Astrocyte (in vitro differentiated cells and primary cell): ENCODE measurements at regions not wholly inside any gene's neighbourhood (a gene's known extent, or its start where the extent isn't known, plus 50 kb on each side); places are given as distances from the start of the nearest gene placed in this dataset.
"Not testable (repeated sequence)": the region's sequence is repeated elsewhere in the genome, so short reads cannot be mapped to it uniquely, and the experiment has no call there.

ENCODE experiments used
- DNase-seq: peaks from one replicate; pipeline ENCODE4 v3.0.0-alpha.2; 2010; ENCODE audit warnings: low read depth
- FAIRE-seq: peaks from 2 replicates; lab custom pipeline; 2011; peaks lifted over from hg19 to GRCh38; lab: Jason Lieb, UNC
- H2AFZ ChIP-seq: 2 replicates; pipeline ENCODE4 v1.6.0; 2012; ENCODE audit warnings: low read depth, low read length, inconsistent platforms
- H3K27ac ChIP-seq: 2 replicates; pipeline ENCODE4 v1.5.1; 2011; ENCODE audit warnings: low read depth, low read length, inconsistent platforms
- H3K27me3 ChIP-seq: 2 replicates; pipeline ENCODE4 v1.6.0; 2011; ENCODE audit warnings: low read length, inconsistent platforms; ENCODE audit not compliant: insufficient read depth
- H3K36me3 ChIP-seq: 2 replicates; pipeline ENCODE4 v1.5.1; 2011; ENCODE audit warnings: low read length, inconsistent platforms; ENCODE audit not compliant: insufficient read depth
- H3K4me1 ChIP-seq: 2 replicates; pipeline ENCODE4 v1.5.1; 2011; ENCODE audit warnings: low read length, inconsistent platforms; ENCODE audit not compliant: insufficient read depth
- H3K4me2 ChIP-seq: 2 replicates; pipeline ENCODE4 v1.6.0; 2012; ENCODE audit warnings: low read length, inconsistent platforms
- H3K4me3 ChIP-seq: 2 replicates; pipeline ENCODE4 v1.5.1; 2011; ENCODE audit warnings: low read depth, mild to moderate bottlenecking, low read length, inconsistent platforms; ENCODE audit not compliant: insufficient read depth
- H3K79me2 ChIP-seq: 2 replicates; pipeline ENCODE4 v1.6.0; 2012; ENCODE audit warnings: mild to moderate bottlenecking, low read length, inconsistent platforms; ENCODE audit not compliant: insufficient read depth
- H3K9ac ChIP-seq: 2 replicates; pipeline ENCODE4 v1.6.0; 2012; ENCODE audit warnings: mild to moderate bottlenecking, low read length, inconsistent platforms
- H3K9me3 ChIP-seq: 2 replicates; pipeline ENCODE4 v1.5.1; 2012; ENCODE audit warnings: low read depth, mild to moderate bottlenecking, low read length, inconsistent platforms; ENCODE audit not compliant: insufficient read depth
- H4K20me1 ChIP-seq: 2 replicates; pipeline ENCODE4 v1.6.0; 2012; ENCODE audit warnings: low read length, inconsistent platforms; ENCODE audit not compliant: insufficient read depth
- H3K27ac Mint-ChIP-seq: one replicate; pipeline ENCODE4 v1.8.0; 2021; ENCODE audit warnings: mild to moderate bottlenecking, mixed read lengths; ENCODE audit not compliant: unreplicated experiment
- H3K27me3 Mint-ChIP-seq: one replicate; pipeline ENCODE4 v1.8.0; 2021; ENCODE audit warnings: low read depth, mixed read lengths; ENCODE audit not compliant: unreplicated experiment
- H3K36me3 Mint-ChIP-seq: one replicate; pipeline ENCODE4 v1.8.0; 2021; ENCODE audit warnings: low read depth, mixed read lengths; ENCODE audit not compliant: unreplicated experiment
- H3K4me1 Mint-ChIP-seq: one replicate; pipeline ENCODE4 v1.8.0; 2021; ENCODE audit warnings: low read depth, mixed read lengths; ENCODE audit not compliant: unreplicated experiment
- H3K4me3 Mint-ChIP-seq: one replicate; pipeline ENCODE4 v1.8.0; 2021; ENCODE audit warnings: mild to moderate bottlenecking, moderate library complexity, mixed read lengths; ENCODE audit not compliant: unreplicated experiment
- H3K9me3 Mint-ChIP-seq: one replicate; pipeline ENCODE4 v1.8.0; 2021; ENCODE audit warnings: mild to moderate bottlenecking, mixed read lengths; ENCODE audit not compliant: unreplicated experiment
- EZH2 ChIP-seq: IDR thresholded peaks from 2 replicates; pipeline ENCODE4 v1.6.1; 2012; ENCODE audit warnings: mild to moderate bottlenecking, low read length, inconsistent platforms; ENCODE audit not compliant: insufficient read depth
- TF ChIP-seq, protein P1 (sequence below): IDR thresholded peaks from 2 replicates; pipeline ENCODE4 v1.5.1; 2011; ENCODE audit warnings: low read depth, mild to moderate bottlenecking, inconsistent platforms, low read length, moderate library complexity; ENCODE audit not compliant: insufficient read depth

DNA sequence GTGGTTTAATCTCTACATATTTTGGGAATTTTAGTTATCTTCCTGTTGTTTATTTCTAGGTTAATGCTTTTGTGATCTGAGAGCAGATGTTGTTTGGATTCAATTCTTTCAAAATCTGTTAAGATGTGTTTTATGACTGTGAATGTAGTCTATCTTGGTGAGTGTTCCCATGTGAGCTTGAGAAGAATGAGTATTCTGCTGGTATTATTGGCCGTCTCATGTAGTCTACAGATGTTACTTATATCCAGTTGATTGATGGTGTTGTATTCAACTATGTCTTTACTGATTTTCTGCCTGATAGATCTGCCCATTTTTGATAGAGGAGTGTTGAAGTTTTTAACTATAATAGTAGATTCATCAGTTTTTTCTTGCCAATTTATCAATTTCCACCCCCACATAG is 141.4 kb upstream of the FOXP2 start:
- Mint-ChIP-seq H3K27ac (no peak overlapping the region), H3K36me3 (no peaks in the 10 kb centered on the region), H3K4me1 (peaks cover 1% of the 10 kb centered on the region), H3K9me3 (no peaks in the 10 kb centered on the region), H3K27me3 (no peaks in the 10 kb centered on the region), H3K4me3 (no peak overlapping the region)
- Histone ChIP-seq H3K27me3 (no peaks in the 10 kb centered on the region), H4K20me1 (no peaks in the 10 kb centered on the region), H3K36me3 (no peaks in the 10 kb centered on the region), H3K79me2 (no peaks in the 10 kb centered on the region), H3K4me3 (no peak overlapping the region), H3K27ac (no peak overlapping the region), H3K9ac (no peak overlapping the region), H3K4me2 (no peak overlapping the region), H3K9me3 (no peaks in the 10 kb centered on the region), H3K4me1 (no peaks in the 10 kb centered on the region), H2AFZ (no peak overlapping the region)
- no peak for DNase-seq
- no peak for FAIRE-seq
- TF ChIP-seq EZH2: no peak
- TF ChIP-seq, protein P1, sequence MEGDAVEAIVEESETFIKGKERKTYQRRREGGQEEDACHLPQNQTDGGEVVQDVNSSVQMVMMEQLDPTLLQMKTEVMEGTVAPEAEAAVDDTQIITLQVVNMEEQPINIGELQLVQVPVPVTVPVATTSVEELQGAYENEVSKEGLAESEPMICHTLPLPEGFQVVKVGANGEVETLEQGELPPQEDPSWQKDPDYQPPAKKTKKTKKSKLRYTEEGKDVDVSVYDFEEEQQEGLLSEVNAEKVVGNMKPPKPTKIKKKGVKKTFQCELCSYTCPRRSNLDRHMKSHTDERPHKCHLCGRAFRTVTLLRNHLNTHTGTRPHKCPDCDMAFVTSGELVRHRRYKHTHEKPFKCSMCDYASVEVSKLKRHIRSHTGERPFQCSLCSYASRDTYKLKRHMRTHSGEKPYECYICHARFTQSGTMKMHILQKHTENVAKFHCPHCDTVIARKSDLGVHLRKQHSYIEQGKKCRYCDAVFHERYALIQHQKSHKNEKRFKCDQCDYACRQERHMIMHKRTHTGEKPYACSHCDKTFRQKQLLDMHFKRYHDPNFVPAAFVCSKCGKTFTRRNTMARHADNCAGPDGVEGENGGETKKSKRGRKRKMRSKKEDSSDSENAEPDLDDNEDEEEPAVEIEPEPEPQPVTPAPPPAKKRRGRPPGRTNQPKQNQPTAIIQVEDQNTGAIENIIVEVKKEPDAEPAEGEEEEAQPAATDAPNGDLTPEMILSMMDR: no peak

- no peaks in the 10 kb centered on the region for H3K9me3 Mint-ChIP-seq
- FAIRE-seq (no peak), DNase-seq (no peak)
- H3K27me3 Mint-ChIP-seq: no peaks in the 10 kb centered on the region
- Histone ChIP-seq H4K20me1 (no peaks in the 10 kb centered on the region), H3K4me3 (no peak overlapping the region), H3K36me3 (no peaks in the 10 kb centered on the region), H3K4me2 (no peak overlapping the region), H3K79me2 (no peaks in the 10 kb centered on the region), H3K27ac (no peak overlapping the region), H3K4me1 (no peaks in the 10 kb centered on the region), H3K9me3 (no peaks in the 10 kb centered on the region), H3K27me3 (no peaks in the 10 kb centered on the region), H2AFZ (no peak overlapping the region), H3K9ac (no peak overlapping the region)
- TF ChIP-seq, protein P1: no peak
- TF ChIP-seq EZH2: no peak
- H3K4me3 Mint-ChIP-seq: no peak overlapping the region
- H3K4me1 Mint-ChIP-seq: peaks cover 1% of the 10 kb centered on the region
- no peak overlapping the region for H3K27ac Mint-ChIP-seq
- peaks cover 2% of the 10 kb centered on the region for H3K36me3 Mint-ChIP-seq
Observed at GRCh38 chr7:114269714-114270113, 144.9 kb upstream of the FOXP2 start.

- H3K27ac Mint-ChIP-seq, H3K4me3 ChIP-seq, H3K27ac ChIP-seq, H3K9me3 ChIP-seq, H3K36me3 ChIP-seq, H3K4me2 ChIP-seq, DNase-seq, H2AFZ ChIP-seq, H3K4me3 Mint-ChIP-seq, H3K9me3 Mint-ChIP-seq, H3K79me2 ChIP-seq, H3K36me3 Mint-ChIP-seq, H3K27me3 ChIP-seq, H4K20me1 ChIP-seq, H3K4me1 ChIP-seq, H3K27me3 Mint-ChIP-seq, H3K9ac ChIP-seq, FAIRE-seq: not testable (repeated sequence)
- H3K4me1 Mint-ChIP-seq: peaks cover 20% of the 10 kb centered on the region
Observed at GRCh38 chr7:114267550-114267949, 147.1 kb upstream of the FOXP2 start.
